GM21360 (cell line): ENCODE measurements at regions not wholly inside any gene's neighbourhood (a gene's known extent, or its start where the extent isn't known, plus 50 kb on each side); places are given as distances from the start of the nearest gene placed in this dataset.
"Not testable (repeated sequence)": the region's sequence is repeated elsewhere in the genome, so short reads cannot be mapped to it uniquely, and the experiment has no call there.

Experiments
- ATAC-seq: cut with Tn5 transposase; IDR thresholded peaks from one replicate; pipeline ENCODE4 v1.9.1; 2021; ENCODE audit warnings: mild to moderate bottlenecking, moderate library complexity; ENCODE audit not compliant: unreplicated experiment

DNA sequence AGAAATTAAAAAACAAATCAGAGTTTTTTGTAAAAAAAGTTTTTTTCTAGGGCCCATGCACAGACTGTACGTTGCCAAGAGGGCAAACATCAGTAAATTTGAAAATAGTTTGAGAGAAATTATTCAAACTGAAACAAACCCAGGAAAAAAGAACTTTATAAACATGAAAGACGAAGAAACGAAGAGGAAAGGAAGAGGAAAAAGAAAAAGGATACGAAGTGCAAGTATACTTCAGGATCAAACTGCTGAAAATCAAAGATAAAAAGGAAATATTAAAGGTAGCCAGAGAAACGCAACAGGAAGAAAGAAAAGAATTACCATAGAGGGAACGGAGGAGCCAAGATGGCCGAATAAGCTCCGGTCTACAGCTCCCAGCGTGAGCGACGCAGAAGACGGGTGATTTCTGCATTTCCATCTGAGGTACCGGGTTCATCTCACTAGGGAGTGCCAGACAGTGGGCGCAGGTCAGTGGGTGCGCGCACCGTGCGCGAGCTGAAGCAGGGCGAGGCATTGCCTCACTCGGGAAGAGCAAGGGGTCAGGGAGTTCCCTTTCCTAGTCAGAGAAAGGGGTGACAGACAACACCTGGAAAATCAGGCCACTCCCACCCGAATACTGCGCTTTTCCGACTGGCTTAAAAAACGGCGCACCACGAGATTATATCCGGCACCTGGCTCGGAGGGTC is 94.4 kb upstream of the GAS1 start:
- ATAC-seq = not testable (repeated sequence)

DNA sequence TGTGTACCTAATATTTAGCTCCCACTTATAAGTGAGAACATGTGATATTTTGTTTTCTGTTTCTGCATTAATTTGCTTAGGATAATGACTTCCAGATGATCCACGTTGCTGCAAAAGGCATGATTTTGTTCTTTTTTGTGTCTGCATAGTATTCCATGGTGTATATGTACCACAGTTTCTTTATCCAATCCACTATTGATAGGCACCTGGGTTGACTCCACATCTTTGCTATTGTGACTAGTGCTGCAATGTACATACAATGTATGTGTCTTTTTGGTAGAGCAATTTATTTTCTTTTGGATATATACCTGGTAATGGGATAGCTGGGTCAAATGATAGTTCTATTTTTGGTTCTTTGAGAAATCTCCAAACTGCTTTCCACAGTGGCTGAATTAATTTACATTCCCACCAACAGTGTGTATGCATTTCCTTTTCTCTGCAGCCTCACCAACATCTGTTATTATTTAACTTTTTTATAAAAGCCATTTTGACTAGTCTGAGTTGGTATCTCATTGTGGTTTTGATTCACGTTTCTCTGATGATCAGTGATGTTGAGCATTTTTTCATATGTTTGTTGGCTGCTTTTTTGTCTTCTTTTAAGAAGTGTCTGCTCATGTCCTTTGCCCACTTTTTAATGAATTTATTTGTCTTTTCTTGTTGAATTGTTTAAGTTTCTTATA is 102.8 kb upstream of the GAS1 start:
- not testable (repeated sequence) for ATAC-seq

DNA sequence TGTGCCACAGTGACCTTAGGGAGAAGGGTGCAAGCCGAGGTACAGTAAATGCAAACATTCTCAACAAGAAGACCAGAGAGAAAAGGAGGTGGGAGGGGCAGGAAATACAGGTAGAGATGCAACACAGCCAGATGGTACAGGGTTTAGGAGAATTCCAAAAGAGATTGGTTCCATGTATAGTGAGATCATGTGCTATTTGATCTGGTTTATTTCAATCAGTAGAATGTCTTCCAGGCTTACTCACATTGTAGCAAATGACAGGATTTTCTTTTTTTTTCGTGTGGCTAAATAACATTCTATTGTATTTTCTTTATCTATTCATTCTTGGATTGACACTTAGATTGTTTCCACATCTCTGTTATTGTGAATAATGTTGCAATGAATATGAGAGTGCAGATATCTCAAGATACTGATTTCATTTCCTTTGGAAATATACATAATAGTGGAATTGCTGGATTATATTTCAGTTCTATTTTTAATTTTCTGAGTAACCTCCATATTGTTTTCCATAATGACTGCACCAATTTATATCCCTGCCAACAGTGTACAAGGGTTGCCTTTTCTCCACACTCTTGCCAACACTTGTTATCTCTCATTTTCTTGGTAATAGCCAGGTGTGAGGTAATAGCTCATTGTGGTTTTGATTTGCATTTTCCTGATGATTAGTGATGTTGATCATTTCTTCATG is 107.8 kb upstream of the GAS1 start:
- no peak for ATAC-seq

DNA sequence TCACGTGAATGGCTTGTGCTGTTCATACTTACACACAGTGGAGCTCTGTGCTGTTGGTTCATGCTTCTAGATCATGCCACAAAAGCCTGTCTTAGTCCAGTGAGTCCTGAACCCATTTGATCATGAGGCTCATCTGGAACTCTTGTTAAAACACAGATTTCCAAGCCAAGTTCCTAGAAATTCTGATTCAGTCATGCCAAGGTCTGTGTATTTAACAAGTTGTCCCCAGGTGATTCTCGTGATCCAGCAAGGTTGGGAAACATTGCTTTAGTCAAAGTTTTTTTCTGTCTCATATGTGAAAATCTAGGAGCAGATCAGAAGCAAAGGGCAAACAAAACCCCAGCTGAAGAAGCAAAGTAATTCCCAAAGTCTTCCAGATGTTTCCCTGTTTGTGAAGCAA is 112.5 kb upstream of the GAS1 start:
- ATAC-seq = no peak

DNA sequence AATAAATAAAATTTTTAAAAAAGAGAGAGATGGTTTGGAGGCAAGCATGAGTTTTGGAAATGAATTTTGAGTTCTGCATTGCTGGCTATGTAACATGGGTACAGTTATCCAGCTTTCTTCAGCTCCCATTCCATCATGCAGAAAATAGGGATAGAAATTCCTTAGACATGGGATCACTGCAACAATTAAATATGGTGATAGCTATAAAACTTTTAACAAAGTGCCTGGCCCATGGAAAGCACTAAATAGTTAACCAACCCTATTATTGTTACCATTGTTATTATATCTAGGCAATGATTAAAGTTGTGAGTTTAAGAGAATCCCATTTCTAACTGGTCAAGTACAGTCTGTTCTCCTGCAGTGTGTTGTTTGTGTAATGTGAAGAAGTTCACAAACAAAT is 115.4 kb upstream of the GAS1 start:
- no peak for ATAC-seq

DNA sequence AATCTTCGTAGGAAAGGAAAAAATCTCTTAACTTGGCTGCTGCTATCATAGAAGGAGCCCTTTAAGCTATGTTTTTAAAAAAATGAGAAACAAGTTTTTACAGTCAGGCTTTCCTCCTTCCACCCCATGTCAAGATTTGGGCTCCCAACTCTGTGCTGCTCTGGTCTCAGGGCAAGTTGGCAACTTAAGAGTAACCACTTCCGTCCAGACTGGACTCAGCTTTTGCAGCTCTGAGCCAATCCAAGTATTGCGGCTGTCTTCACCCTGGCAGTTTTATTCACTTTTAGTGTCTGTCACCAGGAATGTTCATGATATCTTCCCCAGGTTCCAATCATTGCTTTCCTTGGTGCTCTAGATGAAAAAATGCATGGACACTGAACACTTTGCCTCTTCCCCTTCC is 115.9 kb upstream of the GAS1 start:
- no peak for ATAC-seq

DNA sequence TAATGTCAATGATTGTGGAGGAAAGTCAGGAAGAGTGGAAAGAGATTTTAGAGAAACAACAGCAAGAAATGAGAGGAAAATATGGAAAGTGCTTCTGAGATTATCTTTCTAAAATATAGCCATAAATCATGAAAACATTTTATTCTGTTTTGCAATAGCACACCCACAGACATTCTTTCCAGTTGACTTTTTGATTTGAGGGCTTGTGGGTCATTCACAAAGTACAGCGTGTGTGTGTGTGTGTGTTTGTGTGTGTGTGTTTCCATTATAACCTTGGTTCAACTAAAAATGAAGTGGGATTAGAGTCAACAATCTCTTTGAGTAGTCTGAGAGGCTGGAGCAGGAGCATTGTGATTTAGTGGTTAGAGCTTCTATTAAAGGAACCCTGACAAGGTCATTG is 116.6 kb upstream of the GAS1 start:
- ATAC-seq = no peak

DNA sequence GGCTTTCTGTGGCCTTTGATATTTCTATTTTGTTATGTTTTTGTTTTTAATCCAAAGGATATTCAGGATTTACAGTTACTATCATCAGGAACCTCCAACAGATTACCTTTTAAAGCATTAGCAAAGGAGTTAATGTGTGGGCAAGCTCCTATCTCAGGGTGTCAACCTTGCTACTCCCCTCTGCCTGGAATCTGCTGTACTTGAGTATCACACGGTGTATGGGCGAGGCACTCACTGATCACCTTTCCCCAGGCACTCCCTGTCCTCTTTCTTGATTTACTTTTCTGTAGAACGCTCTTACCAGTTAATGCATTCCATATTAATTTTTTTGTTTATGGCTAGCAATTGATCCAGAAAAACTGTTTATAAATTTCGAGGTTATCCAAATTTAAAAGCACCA is 117.0 kb upstream of the GAS1 start:
- ATAC-seq = no peak

DNA sequence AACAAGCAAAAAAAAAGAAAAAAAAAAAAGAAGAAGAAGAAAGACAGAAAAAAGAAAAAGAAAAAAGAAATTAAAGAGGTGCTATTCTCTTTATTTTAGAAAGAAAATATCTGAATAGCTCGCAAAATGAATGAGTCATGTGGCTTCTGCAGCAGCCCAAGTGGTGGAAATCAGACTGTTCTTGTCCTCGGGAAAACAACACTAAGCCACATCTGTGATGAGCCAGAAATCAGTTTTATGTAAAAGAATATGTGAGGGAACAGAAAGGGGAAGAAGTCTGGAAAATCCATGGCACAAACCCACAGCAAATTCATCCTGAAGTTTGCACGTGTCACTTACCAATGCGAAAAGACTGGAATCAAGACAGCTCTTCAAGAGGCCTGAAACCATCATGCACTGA is 118.7 kb upstream of the GAS1 start:
- ATAC-seq = no peak

DNA sequence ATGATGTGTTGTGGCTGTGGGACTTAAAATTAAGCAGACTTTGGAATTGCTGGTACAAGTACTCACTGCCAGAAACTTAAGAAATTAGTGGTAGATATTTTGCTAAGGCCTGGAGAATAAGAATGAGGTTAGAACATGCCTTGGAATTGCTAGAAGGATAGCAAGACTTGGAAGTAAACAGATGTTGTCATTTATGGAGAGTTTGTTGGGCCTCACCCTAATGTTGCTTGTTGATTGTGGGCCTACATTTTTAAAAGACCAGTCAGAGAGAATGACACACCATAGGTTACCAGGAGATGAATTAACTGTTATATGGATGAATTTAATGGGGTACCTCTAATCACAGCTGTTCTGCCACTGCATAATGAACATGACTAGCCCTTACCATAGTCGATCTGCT is 120.1 kb upstream of the GAS1 start:
- ATAC-seq = no peak

DNA sequence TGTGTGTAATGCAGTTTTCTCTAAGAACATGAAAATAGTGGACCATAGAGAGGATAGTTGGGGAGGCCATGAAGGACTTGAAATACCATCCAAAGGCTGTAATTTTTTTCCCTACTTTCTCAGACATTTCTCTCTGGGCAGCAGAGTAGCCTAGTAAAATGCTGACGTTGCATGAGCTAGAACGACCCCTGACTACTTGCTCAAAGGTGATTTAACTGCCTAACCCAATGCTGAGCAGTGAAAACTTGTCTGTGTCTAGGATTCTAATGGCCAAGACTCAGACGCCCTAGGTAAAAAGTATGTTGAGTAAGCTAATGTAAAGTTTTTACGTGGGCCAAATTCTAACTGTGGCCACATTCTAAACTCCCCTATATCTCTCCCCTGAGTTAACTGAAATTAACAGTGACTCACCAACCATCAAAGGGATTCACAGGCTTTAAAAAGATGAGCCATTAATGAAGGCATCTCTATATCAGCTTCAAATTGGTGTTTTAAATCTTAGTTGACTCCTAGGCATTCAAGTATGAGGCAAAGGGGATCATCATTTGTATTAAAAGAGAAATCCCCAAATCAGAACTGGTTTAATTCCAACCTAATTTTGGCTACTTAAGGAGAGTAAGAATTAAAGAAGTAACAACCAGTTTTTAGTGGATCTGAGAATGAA is 121.0 kb upstream of the GAS1 start:
- ATAC-seq = no peak

DNA sequence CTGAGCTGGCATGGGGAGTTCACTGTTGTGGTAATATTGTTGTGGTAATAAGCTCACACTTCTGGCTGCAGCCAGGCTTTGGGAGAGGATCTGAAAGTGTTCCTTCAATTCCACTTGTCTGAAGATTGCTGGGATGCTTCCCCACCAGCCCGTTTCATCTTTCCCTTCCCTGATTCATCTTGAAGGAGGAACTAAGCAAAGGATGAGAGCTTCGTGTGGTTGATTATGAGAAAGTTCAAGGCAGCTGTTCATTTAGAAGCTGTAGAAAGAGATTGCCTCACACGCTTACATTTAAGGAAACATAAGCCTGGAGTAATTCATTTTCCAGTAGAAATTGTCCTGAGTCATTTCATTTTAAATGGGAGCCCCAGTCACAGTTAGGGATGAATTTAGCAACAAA is 122.4 kb upstream of the GAS1 start:
- no peak for ATAC-seq

DNA sequence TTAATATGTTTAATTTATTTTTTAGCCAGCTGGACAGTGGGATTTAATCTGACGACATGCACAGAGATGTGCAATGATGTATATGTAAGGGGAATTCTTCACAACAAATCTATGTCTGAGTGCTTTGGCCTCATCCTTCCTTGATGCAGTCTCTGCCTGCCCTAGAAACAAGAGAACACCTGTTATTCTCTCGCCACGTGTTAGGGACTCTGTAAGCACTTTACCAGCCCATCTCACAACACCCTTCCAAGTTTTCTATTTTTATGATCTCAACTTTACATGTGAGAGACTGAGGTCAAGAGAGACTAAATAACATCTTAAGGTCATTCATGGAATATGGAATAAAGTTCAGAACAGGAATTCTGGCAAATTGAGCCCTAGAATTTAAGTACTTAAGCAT is 123.0 kb upstream of the GAS1 start:
- ATAC-seq = no peak

DNA sequence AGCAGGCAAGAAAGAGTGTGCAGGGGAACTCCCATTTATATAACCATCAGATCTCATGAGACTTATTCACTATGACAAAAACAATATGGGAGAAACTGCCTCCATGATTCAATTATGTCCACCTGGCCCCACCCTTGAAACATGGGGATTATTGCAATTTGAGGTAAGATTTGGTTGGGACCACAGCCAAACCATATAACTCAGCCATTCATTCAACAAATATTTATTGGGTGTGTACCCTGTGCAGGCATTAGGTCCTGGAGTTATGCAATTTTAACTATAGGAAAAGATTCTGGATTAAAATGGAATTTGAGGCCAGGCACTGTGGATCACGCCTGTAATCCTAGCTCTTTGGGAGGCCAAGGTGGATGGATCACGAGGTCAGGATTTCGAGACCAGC is 124.2 kb upstream of the GAS1 start:
- no peak for ATAC-seq

DNA sequence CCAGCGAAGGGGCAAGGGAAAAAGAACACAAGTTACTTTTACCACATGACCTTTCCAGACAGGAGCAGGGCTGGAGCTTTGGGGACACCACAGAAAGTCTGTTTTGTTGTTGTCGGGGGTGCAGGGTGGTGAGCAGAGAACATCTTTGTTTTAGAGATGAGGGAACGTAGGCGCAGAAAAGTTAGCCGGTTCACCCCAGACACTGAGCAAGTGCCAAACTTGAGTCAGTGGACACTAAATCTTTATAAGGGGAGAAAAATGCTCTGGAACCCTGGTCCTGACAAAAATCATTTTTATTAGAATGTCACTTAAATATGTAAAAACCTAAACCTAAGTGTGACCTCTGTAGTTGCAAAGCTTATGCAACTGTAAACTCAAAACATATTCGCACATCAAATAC is 126.4 kb upstream of the GAS1 start:
- ATAC-seq = no peak

DNA sequence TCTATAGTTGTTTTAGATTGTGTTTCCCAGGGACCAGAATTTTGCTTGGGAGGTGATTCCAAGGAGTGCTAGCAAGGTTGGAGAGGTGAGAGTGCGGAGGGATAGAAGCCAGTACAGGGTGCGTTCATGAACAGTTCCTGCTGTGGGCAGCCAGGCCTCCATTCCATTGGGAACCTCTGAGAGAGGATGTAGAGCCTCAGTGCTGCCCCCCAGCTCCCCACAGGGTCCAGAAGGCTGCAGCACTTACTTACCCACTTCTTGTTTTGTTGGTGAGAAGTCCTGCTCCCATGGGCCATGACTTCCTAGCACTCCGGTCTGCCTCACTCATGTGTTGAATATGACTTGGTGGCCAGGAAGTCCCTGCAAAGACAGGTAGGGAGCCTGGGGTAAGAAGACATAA is 128.2 kb upstream of the GAS1 start:
- ATAC-seq = no peak

DNA sequence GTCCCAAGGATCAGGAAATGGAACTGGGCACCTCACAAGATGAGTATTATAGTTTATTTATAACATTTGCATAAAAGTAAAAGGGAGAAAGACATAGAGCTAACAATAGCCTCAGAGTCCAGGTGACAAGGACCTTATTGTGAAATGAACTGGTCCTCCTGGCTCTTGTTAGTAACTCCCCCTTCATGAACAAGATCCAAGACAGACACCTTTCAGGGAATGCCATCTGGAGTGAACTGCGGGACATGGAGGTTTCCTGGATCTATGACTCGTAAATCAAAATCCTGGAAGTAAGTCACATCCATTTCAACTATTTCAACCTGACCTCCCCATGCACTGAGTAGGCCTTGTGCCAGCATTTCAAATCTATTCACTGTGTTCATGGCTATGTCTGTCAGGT is 129.5 kb upstream of the GAS1 start:
- ATAC-seq = no peak

DNA sequence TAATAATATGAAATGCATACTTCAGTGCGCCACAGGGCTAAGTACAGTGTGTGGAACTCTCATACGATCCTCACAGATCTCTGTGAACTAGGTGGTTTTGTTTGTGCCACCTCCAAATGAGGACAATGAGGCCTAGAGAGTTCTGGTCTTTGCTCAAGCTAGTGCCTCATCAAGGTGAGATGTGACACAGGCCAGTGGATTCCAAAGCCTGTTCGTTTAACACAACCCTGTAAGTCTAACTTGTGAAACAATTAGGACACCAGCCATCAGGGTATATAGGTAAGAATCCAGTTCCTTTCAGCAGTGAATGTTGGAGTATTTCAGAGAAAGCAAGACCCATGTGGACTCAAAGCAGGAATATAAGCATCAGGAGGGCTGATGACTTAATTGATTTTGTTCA is 130.7 kb upstream of the GAS1 start:
- no peak for ATAC-seq

DNA sequence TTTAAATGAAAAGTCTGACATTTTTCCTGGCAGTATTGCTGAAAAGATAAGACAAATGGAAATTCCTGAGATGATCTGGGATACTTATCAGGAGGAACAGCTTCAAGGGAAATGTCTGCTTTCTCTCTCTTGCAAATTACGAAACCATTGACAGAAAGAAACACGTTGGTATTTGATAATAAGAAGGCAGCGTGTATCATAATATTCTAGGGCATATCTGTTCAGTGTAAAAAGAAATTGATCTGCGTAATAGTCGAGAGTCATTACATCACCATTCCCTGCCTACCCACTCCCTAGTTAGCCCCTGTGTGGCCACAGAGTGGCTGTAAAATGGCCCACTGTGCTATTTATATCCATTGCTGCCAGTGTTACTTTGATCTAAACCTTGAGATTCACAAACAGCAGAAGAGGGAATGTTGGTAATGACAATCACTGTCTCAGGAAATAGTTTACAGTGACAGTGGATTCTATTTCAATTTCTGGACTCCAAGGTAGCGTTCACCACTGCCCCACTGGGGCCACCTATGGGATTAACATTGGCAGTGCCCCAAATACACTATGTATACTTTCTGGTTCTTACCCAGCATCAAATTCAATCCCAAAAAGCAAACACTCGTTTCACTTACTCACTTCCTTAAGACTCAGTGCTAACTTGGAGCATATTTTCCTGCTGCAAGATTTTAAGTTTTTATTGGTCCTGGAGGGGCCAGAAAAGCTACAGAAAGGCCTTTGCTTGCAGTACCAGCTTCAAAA is 133.4 kb upstream of the GAS1 start:
- ATAC-seq = no peak

DNA sequence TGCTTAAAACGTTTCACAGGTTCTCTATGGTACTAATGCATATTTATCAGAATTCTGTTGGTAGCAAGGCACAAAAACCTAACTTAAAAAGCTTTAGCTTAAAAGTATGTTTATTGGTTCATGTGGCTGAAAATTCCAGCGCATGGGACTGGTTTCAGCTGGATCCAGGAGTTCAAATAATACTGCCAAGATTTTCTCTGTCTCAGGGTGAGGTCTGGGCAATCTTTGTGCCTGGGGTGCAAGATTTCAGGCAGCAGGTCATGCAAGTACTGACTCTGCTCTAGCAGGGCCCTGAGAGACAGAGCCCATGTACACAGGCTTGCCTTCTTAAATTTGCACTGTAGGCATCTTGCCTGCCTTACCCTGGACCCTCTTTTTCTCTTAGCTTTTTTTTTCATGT is 134.2 kb upstream of the GAS1 start:
- no peak for ATAC-seq

DNA sequence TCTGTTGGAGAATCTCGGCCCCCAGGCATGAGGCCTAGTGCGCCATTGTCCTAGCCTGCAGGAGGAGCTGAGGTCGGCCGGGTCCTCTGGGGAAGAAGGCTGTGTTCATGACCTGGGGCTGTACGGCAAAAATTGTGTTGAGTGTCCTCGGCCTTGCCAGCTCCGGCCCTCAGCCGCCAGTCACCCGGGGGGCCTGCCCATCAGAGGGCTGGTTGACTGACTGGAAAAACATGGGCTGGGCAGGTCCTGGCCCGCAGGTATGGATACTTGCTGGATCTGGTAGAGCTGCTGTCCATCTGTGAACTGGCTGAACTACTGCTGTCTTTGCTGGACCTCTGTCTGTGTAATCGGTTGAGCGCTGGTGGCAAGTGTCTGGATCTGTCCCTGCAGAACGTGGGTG is 136.7 kb upstream of the GAS1 start:
- no peak for ATAC-seq
